Large intestine (tissue), 3 donors: ENCODE measurements at regions not wholly inside any gene's neighbourhood (a gene's known extent, or its start where the extent isn't known, plus 50 kb on each side); places are given as distances from the start of the nearest gene placed in this dataset.

Source experiments
- DNase-seq, 2 donors: peaks; one replicate each; pipeline versions ENCODE4 v3.0.0 to v3.0.0-alpha.2; 2013
- H3K27ac ChIP-seq: one replicate; pipeline ENCODE4 v1.5.1; 2013; ENCODE audit warnings: low read length
- H3K27me3 ChIP-seq: 2 replicates; pipeline ENCODE4 v1.6.1; 2013; ENCODE audit warnings: low read length; ENCODE audit not compliant: control insufficient read depth, insufficient read depth
- H3K36me3 ChIP-seq: 2 replicates; pipeline ENCODE4 v1.6.1; 2013; ENCODE audit warnings: low read length; ENCODE audit not compliant: control insufficient read depth, insufficient read depth
- H3K4me1 ChIP-seq: one replicate; pipeline ENCODE4 v1.6.1; 2013; ENCODE audit warnings: low read length; ENCODE audit not compliant: control insufficient read depth, insufficient read depth
- H3K4me3 ChIP-seq: one replicate; pipeline ENCODE4 v1.5.1; 2013; ENCODE audit warnings: low read length
- H3K9me3 ChIP-seq: one replicate; pipeline ENCODE4 v1.6.1; 2013; ENCODE audit warnings: mild to moderate bottlenecking, low read depth, low read length, moderate library complexity; ENCODE audit not compliant: control insufficient read depth
- WGBS: methylation state at CpG from one replicate; pipeline ENCODE4 v1.1.5; 2013; ENCODE audit warnings: low lambda C conversion rate; ENCODE audit not compliant: insufficient coverage; 5-methylcytosine and 5-hydroxymethylcytosine counted together

DNA sequence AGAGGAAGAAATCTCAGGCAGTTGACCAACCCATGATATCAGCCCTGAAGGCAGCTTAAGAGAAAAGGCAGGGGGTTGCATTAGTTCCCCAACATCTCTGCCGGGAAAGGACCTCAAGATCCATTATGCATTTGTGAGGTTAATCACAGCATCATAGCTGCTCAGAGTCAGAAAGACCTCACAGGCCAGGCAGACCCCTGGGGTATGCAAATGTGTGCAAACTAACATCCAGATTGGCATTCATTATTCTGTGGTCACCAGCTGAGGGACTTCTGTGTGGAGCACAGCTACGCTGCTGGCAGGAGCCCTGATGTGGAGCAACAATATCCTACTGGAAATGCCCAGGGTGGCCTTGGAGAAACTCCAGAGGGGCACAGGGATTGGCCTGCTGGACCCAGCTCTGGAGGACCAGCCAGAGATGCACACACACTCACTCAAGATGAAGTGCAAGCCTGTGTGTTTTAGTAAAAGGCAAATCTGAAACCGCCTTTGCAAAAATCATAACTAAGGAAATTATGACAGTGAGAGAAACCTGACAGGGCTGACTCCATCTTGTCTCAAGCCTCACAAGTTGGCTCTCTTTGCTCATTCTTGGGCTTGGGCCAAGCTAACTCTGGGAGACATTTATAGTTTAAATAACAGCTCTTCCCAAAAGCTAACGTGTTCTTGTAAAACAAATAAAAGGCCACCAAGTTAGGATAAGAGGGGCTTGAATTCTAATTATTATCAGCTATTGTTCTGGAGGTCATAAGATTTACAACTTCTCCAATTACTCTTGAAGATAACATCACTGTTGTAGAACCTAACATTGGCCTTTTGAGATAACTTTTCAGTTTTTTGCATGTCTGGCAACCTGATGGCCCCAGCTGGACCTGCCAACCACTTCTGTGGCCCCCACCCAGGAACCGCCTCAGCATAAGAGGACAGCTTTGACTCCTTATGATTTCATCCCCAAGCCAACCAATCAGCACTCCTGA is 257.1 kb downstream of the UACA start:
- peaks cover 6% of the 10 kb centered on the region for H3K9me3 ChIP-seq
- no peaks in the 10 kb centered on the region for H3K4me1 ChIP-seq
- no CpG with 5 or more reads among the region's 5 CpGs for WGBS
- H3K27me3 ChIP-seq = peaks cover 2% of the 10 kb centered on the region
- H3K4me3 ChIP-seq = no peak overlapping the region
- no peak overlapping the region for H3K27ac ChIP-seq
- H3K36me3 ChIP-seq = no peaks in the 10 kb centered on the region
- no peak for DNase-seq

DNA sequence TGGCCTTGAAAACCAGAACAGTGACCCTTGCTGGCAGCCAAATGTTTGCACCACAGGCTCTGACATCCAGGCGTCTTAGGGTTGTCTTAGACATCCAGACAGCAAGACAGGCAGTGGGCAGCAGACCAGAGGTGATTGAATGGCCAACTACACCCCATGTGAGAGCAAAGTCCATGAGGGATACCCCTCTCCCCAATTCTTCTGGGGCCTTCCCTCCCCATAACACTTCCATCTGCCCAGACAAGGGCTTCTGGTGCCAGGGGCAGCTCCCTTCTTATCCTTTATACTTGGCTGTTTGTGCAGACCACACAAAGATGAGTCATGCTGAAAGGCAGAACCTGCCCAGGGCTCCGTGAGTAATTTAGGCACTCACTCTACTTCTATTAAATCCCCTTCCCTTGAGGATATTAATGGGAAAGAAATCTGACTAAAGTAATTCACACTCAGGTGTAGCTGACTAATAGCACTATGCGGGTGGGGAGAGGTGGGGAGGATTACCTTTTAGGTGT is 257.9 kb downstream of the UACA start:
- H3K27me3 ChIP-seq = peaks cover 2% of the 10 kb centered on the region
- no peak overlapping the region for H3K4me3 ChIP-seq
- H3K4me1 ChIP-seq = no peaks in the 10 kb centered on the region
- DNase-seq = no peak
- peaks cover 6% of the 10 kb centered on the region for H3K9me3 ChIP-seq
- no CpG with 5 or more reads among the region's 3 CpGs for WGBS
- no peaks in the 10 kb centered on the region for H3K36me3 ChIP-seq
- no peak overlapping the region for H3K27ac ChIP-seq

DNA sequence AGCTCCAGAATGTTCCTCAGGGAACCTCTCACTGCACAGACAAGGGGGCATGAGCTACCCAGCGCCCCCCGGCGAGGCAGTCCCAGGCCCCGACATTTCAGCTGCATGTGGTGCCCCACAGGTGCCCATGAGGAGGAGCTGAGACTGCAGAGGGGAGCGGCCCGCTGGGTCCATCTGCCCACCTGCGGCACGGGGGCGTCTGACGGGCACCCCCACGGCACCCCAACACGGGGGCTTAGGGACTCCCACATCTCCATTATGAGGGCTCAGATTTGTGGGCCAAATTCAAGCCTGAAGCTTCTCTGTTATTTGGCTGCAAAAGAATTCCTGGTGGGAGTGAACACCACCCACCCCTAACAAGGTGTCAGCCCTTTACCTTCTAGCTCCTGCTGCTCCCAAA is 258.4 kb downstream of the UACA start:
- H3K27me3 ChIP-seq = peaks cover 2% of the 10 kb centered on the region
- H3K9me3 ChIP-seq = peaks cover 6% of the 10 kb centered on the region
- no peak overlapping the region for H3K27ac ChIP-seq
- no peaks in the 10 kb centered on the region for H3K36me3 ChIP-seq
- WGBS = no CpG with 5 or more reads among the region's 12 CpGs
- no peak for DNase-seq
- no peak overlapping the region for H3K4me3 ChIP-seq
- H3K4me1 ChIP-seq = no peaks in the 10 kb centered on the region

DNA sequence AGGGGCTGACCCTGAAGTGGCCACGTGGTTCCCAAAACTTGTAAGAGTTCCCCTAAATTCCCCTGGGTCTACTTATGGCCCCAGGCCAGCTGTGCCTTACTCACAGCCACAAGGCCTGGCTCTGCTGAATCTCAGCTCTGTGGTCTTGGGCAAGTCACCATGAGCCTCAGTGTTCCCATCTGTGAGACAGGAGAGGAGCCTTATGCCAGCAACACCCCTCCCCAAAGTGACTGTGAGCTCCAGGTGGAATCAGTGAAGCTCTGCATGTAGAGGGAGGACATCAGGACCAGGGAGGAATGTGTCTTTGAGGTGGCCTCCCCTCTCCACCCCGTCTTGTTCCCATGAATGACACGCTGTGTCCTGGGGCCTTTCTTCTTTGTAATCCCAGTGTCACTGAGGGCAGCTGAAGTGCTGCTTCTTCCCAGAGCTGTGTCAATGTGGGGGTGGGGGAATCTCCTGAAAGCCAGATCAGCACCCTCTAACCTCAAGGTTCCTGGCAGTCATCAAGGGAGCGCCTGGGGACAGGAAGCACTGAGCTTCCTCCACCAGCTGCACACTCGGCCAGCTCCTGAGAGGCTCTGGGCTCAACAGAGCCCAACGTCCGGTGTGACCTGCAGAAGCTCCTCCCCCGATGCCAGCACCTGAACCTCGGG is 258.9 kb downstream of the UACA start:
- no peak overlapping the region for H3K27ac ChIP-seq
- no peak overlapping the region for H3K4me3 ChIP-seq
- WGBS = no CpG with 5 or more reads among the region's 9 CpGs
- no peaks in the 10 kb centered on the region for H3K36me3 ChIP-seq
- H3K4me1 ChIP-seq = no peaks in the 10 kb centered on the region
- H3K27me3 ChIP-seq = peaks cover 2% of the 10 kb centered on the region
- H3K9me3 ChIP-seq = no peaks in the 10 kb centered on the region
- DNase-seq = no peak

DNA sequence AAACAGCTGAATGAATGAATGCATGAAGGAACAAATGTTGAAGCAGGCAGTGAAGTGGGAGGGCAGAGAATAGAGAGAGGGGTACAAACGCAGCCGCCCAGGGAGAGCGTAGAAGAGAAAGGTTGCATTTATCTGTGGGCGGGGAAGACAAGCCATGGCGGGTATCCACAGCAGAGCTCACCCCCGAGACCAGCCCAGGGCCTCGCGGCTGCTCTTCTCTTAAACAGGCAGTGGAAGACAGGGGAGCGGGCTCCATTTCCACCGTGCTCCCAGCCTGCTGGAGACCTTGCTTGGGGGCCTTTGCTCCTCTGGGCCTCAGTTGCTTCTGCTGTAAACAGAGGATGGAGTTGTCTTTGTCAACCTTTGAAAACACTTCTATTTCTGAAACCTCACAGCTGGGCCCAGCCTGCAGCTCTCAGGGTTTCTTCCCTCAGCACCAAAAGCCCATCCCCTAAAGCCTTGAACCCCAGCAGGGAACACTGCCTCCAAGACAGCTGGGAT is 259.5 kb downstream of the UACA start:
- no peaks in the 10 kb centered on the region for H3K36me3 ChIP-seq
- no peak overlapping the region for H3K27ac ChIP-seq
- no peaks in the 10 kb centered on the region for H3K9me3 ChIP-seq
- no peak for DNase-seq
- H3K27me3 ChIP-seq = peaks cover 2% of the 10 kb centered on the region
- H3K4me3 ChIP-seq = no peak overlapping the region
- H3K4me1 ChIP-seq = no peaks in the 10 kb centered on the region
- WGBS = no CpG with 5 or more reads among the region's 10 CpGs

DNA sequence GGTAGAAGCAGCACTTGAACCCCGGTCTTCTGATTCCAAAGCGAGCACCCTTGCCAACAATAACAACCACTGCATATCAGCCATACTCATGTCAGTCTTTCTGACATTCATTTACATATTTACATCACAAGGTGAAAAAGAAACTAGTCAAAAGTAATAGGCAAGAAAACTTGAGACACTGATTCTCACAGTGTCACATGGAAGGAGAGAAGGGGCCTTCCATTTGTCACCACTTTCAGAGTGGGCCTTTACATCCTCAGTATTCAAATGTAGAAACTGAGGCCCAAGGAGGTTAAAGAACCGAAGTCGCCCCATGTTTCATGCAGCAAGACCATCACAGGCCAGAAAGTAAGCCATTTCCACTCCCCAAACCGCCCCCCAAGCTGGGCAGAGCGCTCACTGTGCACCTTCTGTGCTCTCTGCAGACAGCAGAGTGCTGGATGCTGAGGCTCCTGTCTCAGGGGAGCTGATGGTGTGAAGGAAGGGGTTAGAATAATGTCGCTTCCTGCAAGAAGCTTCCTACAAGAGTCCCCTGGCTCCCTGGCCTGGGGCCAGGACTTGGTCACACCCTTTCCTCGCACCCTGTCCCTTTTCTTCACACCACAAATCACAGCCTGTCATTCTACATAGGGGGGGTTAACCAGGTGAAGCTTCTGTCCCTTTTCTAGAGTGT is 260.1 kb downstream of the UACA start:
- H3K9me3 ChIP-seq = no peaks in the 10 kb centered on the region
- H3K27me3 ChIP-seq = peaks cover 2% of the 10 kb centered on the region
- H3K36me3 ChIP-seq = no peaks in the 10 kb centered on the region
- no peaks in the 10 kb centered on the region for H3K4me1 ChIP-seq
- no peak overlapping the region for H3K4me3 ChIP-seq
- no CpG with 5 or more reads among the region's 8 CpGs for WGBS
- DNase-seq = no peak
- H3K27ac ChIP-seq = no peak overlapping the region

DNA sequence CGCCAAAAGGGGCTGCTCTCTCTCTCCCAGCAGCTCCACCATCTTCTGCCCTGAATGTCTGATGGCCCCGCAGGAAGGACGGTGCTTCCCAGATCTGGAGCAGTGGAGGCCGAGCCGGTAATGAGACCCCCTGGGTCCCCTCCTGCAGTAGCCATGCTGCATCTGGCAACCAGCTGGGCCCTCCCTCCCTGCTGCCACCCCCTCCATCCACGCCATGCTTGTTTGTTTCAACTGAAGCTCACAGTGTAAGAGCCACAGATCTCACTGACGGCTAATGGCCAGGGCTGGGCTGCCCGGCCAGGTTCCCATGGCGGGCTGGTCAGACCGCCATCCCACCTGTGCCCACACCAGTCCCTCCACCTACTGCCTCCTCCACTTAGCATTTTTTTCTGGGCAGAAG is 260.8 kb downstream of the UACA start:
- 100% methylated on average over 1 of the region's 10 CpGs for WGBS
- Histone ChIP-seq H3K27ac (no peak overlapping the region), H3K27me3 (peaks cover 4% of the 10 kb centered on the region), H3K4me3 (no peak overlapping the region), H3K4me1 (no peaks in the 10 kb centered on the region), H3K9me3 (no peaks in the 10 kb centered on the region), H3K36me3 (no peaks in the 10 kb centered on the region)
- no peak for DNase-seq

DNA sequence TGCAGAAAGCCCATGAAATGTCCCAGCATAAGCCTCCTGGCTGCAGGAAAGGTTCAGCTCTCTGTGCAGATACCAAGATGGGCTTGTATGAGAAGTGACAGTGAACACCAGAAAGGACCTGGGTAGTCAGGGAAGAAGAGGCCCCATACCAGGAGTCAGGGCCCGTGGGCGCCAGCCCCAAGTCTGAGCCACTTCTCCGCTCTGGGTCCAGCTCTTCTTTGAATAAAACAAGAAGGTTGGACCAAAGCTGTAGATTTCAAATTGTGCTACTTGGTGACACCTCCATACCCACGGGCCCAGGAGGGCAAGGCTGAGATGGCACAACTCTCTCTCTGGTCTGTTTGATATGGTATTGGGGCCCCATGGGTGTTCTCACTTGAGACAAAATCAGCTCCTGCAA is 261.5 kb downstream of the UACA start:
- no peak for DNase-seq
- Histone ChIP-seq H3K27me3 (peaks cover 4% of the 10 kb centered on the region), H3K27ac (no peak overlapping the region), H3K36me3 (no peaks in the 10 kb centered on the region), H3K4me3 (no peak overlapping the region), H3K9me3 (no peaks in the 10 kb centered on the region), H3K4me1 (no peaks in the 10 kb centered on the region)
- WGBS = no CpG with 5 or more reads among the region's 4 CpGs

DNA sequence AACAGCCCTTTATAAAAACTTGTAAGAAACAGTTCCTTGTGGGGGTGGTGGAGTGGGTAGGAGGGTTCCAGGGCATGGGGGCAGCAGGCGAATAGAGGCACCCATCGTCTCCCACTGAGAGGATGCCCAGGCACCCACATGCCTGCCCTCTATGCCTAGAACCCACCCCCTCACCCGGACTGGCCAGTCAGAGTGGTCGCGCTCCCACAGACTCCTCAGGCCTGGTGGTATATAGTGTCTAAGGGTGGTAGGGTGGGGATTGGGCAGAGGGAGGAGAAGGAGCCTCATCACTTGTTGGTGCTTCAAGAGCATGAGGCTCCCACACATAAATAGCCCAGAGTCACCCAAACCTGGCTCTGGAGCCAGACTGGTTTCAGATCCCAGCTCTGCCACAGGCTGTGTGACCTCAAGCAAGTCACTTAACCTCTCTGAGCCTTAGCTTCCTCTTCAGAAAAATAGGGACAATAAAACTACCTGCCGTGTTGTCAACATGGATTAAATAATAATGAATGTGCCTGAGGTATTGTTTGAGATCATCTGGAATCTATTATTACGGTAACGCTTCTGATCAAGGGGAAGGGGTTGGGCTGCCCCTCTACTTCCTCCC is 262.1 kb downstream of the UACA start:
- Histone ChIP-seq H3K4me3 (no peak overlapping the region), H3K4me1 (no peaks in the 10 kb centered on the region), H3K27ac (no peak overlapping the region), H3K36me3 (no peaks in the 10 kb centered on the region), H3K9me3 (no peaks in the 10 kb centered on the region), H3K27me3 (peaks cover 4% of the 10 kb centered on the region)
- DNase-seq = no peak
- no CpG with 5 or more reads among the region's 8 CpGs for WGBS

DNA sequence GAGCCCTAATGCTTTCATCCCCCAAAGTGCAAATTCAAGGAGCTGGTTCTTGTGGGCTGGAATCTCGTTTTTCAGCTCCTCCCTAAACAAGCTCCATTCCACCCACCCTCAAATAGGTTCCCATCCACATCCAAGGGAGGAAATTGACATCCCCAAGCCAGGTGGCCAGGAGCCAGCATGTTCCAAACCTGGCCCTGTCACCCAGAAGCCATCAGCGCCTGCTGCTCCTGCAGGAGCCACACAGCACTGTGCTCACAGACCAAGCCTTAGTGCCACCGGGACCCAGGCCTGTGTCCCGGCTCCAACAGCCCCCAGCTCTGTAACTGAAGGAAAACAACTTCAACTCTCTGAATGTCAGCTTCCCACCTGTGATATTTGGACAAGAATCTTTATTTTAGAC is 263.6 kb downstream of the UACA start:
- WGBS = no CpG with 5 or more reads among the region's 4 CpGs
- H3K36me3 ChIP-seq = no peaks in the 10 kb centered on the region

More for the DNA sequence above, 263.6 kb downstream of the UACA start:
- Histone ChIP-seq H3K4me1 (peaks cover 13% of the 10 kb centered on the region), H3K27ac (no peak overlapping the region), H3K4me3 (no peak overlapping the region), H3K9me3 (no peaks in the 10 kb centered on the region), H3K27me3 (peaks cover 4% of the 10 kb centered on the region)
- no peak for DNase-seq
